SK-N-MC (cell line): ENCODE measurements at regions not wholly inside any gene's neighbourhood (a gene's known extent, or its start where the extent isn't known, plus 50 kb on each side); places are given as distances from the start of the nearest gene placed in this dataset.

Source experiments
- EZH2 ChIP-seq: fragments of 200-600 bp; sonication (generic); IDR thresholded peaks from one replicate; pipeline ENCODE4 v1.6.1; 2017; ENCODE audit warnings: antibody characterized with exemption
- FOXP2 ChIP-seq: optimal IDR thresholded peaks from 2 replicates; pipeline ENCODE3; 2011; ENCODE audit warnings: mild to moderate bottlenecking, moderate library complexity; ENCODE audit not compliant: insufficient read depth; ENCODE audit errors: extremely low read length, control extremely low read depth
- POLR2AphosphoS5 ChIP-seq: IDR thresholded peaks from 2 replicates; pipeline ENCODE4 v1.6.1; 2012; ENCODE audit warnings: mild to moderate bottlenecking, low read depth, low read length, borderline replicate concordance

GRCh38 chr5:31000287-31000686 is 193.2 kb upstream of the CDH6 start:
- no peak for TF ChIP-seq EZH2
- TF ChIP-seq POLR2AphosphoS5, result no peak
- no peak for TF ChIP-seq FOXP2
